IMR-90 (cell line): ENCODE measurements at regions not wholly inside any gene's neighbourhood (a gene's known extent, or its start where the extent isn't known, plus 50 kb on each side); places are given as distances from the start of the nearest gene placed in this dataset.

ENCODE experiments used
- ATAC-seq: fragments of 200-7000 bp; cut with Tn5 transposase; 2 replicates; pipeline ENCODE4 v1.9.1; 2020; ENCODE audit warnings: low read depth, mild to moderate bottlenecking, moderate library complexity
- BruUV-seq: library from RNA; stranded (reverse); fragments of 400-500 nt; replicated peaks from 2 replicates; lab custom pipeline; 2021; lab: Mats Ljungman, UMichigan
- CTCF ChIA-PET: fragments of 300-600 bp; formaldehyde crosslinking; extraction: SDS; loops from one replicate; lab custom pipeline; 2021; ENCODE audit warnings: antibody characterized with exemption; lab: Yijun Ruan, JAX
- POLR2A ChIA-PET: fragments of 300-600 bp; sonication (Branson Sonifier 250); formaldehyde crosslinking; loops from one replicate; lab custom pipeline; 2022; ENCODE audit warnings: antibody characterized with exemption; ENCODE audit not compliant: unreplicated experiment; lab: Charles Lee
- DNase-seq: peaks from one replicate; pipeline ENCODE4 v3.0.0; 2013
- H2AFZ ChIP-seq: replicated peaks from 2 replicates; pipeline ENCODE3; 2013; ENCODE audit warnings: low read length, mild to moderate bottlenecking; ENCODE audit not compliant: poor library complexity
- H2AK5ac ChIP-seq: 2 replicates; pipeline ENCODE4 v1.6.1; 2013; ENCODE audit warnings: low read depth, low read length, inconsistent platforms
- H2AK9ac ChIP-seq: replicated peaks from 2 replicates; pipeline ENCODE3; 2013; ENCODE audit warnings: mild to moderate bottlenecking, low read depth, low read length, moderate library complexity; ENCODE audit not compliant: poor library complexity
- H2BK120ac ChIP-seq: 2 replicates; pipeline ENCODE4 v1.6.1; 2013; ENCODE audit warnings: low read depth, low read length, inconsistent platforms
- H2BK15ac ChIP-seq: 3 replicates; pipeline ENCODE4 v1.6.1; 2013; ENCODE audit warnings: low read depth, low read length, inconsistent platforms
- H2BK20ac ChIP-seq: 2 replicates; pipeline ENCODE4 v1.6.1; 2013; ENCODE audit warnings: low read depth, mild to moderate bottlenecking, inconsistent platforms, low read length, moderate library complexity
- H2BK5ac ChIP-seq: 2 replicates; pipeline ENCODE4 v1.6.1; 2013; ENCODE audit warnings: mild to moderate bottlenecking, low read depth, low read length, inconsistent platforms; ENCODE audit not compliant: poor library complexity, severe bottlenecking
- H3K14ac ChIP-seq: replicated peaks from 2 replicates; pipeline ENCODE4 v1.6.1; 2013; ENCODE audit warnings: low read depth, low read length, inconsistent platforms
- H3K18ac ChIP-seq: 2 replicates; pipeline ENCODE4 v1.6.1; 2013; ENCODE audit warnings: low read depth, low read length, control low read depth
- H3K23ac ChIP-seq: 2 replicates; pipeline ENCODE4 v1.6.1; 2013; ENCODE audit warnings: low read depth, low read length, inconsistent platforms
- H3K27ac ChIP-seq: 2 replicates; pipeline ENCODE4 v1.5.1; 2013; ENCODE audit warnings: mild to moderate bottlenecking, control low read depth, low read length; ENCODE audit not compliant: insufficient read depth
- H3K27me3 ChIP-seq: 2 replicates; pipeline ENCODE4 v1.6.1; 2013; ENCODE audit warnings: low read length; ENCODE audit not compliant: control insufficient read depth, insufficient read depth
- H3K36me3 ChIP-seq: 2 replicates; pipeline ENCODE4 v1.6.1; 2013; ENCODE audit warnings: low read length, mixed read lengths; ENCODE audit not compliant: control insufficient read depth, insufficient read depth
- H3K4ac ChIP-seq: 2 replicates; pipeline ENCODE4 v1.6.1; 2013; ENCODE audit warnings: low read depth, low read length, inconsistent platforms
- H3K4me1 ChIP-seq: 2 replicates; pipeline ENCODE4 v1.6.1; 2013; ENCODE audit warnings: low read length, mixed read lengths; ENCODE audit not compliant: control insufficient read depth, insufficient read depth
- H3K4me2 ChIP-seq: 2 replicates; pipeline ENCODE4 v1.6.1; 2013; ENCODE audit warnings: low read depth, mild to moderate bottlenecking, control low read depth, low read length, moderate library complexity
- H3K4me3 ChIP-seq: 2 replicates; pipeline ENCODE4 v1.5.1; 2013; ENCODE audit warnings: low read depth, mild to moderate bottlenecking, control low read depth, low read length, moderate library complexity; ENCODE audit not compliant: insufficient read depth
- H3K56ac ChIP-seq: 2 replicates; pipeline ENCODE4 v1.6.1; 2013; ENCODE audit warnings: low read length, inconsistent platforms; ENCODE audit not compliant: insufficient read depth; ENCODE audit errors: extremely low read depth
- H3K79me1 ChIP-seq, 2 experiments: 2 replicates each; pipeline ENCODE4 v1.6.1; 2013; ENCODE audit warnings: low read length in 2 of 2, inconsistent platforms in 1 of 2, low read depth in 1 of 2
- H3K9ac ChIP-seq: 2 replicates; pipeline ENCODE4 v1.6.1; 2013; ENCODE audit warnings: low read depth, low read length, control low read depth
- H3K9me1 ChIP-seq: 2 replicates; pipeline ENCODE4 v1.6.1; 2013; ENCODE audit warnings: low read length, inconsistent platforms; ENCODE audit not compliant: insufficient read depth
- H3K9me3 ChIP-seq: 2 replicates; pipeline ENCODE4 v1.6.1; 2013; ENCODE audit warnings: low read length; ENCODE audit not compliant: control insufficient read depth, insufficient read depth
- H4K20me1 ChIP-seq: 2 replicates; pipeline ENCODE4 v1.6.1; 2013; ENCODE audit warnings: low read length, inconsistent platforms; ENCODE audit not compliant: insufficient read depth
- H4K5ac ChIP-seq: 2 replicates; pipeline ENCODE4 v1.6.1; 2013; ENCODE audit warnings: mild to moderate bottlenecking, low read depth, low read length, control low read depth
- H4K8ac ChIP-seq, 2 experiments: 2 replicates each; pipeline ENCODE4 v1.6.1; 2013; ENCODE audit warnings: low read depth in 2 of 2, low read length in 2 of 2, control low read depth in 1 of 2, inconsistent platforms in 1 of 2
- H4K91ac ChIP-seq: 2 replicates; pipeline ENCODE4 v1.6.1; 2013; ENCODE audit warnings: low read depth, low read length, inconsistent platforms; ENCODE audit not compliant: insufficient read depth
- BHLHE40 ChIP-seq: fragments of 150-350 bp; IDR thresholded peaks from 2 replicates; pipeline ENCODE4 v1.6.1; 2016; ENCODE audit warnings: mild to moderate bottlenecking, low read depth, low read length
- CEBPB ChIP-seq: IDR thresholded peaks from 2 replicates; pipeline ENCODE4 v1.6.1; 2012; ENCODE audit warnings: low read depth, low read length, improper control_type of control experiment
- CHD1 ChIP-seq: IDR thresholded peaks from 2 replicates; pipeline ENCODE4 v1.6.1; 2012; ENCODE audit warnings: low read depth, low read length, improper control_type of control experiment
- CTCF ChIP-seq: conservative IDR thresholded peaks from 2 replicates; pipeline ENCODE4 v1.5.1; 2012; ENCODE audit warnings: mild to moderate bottlenecking, low read depth, low read length, improper control_type of control experiment
- FOS ChIP-seq: fragments of 150-350 bp; IDR thresholded peaks from 2 replicates; pipeline ENCODE4 v1.6.1; 2016; ENCODE audit warnings: low read depth, low read length
- MAZ ChIP-seq: IDR thresholded peaks from 2 replicates; pipeline ENCODE4 v1.6.1; 2012; ENCODE audit warnings: low read depth, mild to moderate bottlenecking, low read length, improper control_type of control experiment, moderate library complexity, borderline replicate concordance
- MXI1 ChIP-seq: IDR thresholded peaks from 2 replicates; pipeline ENCODE4 v1.6.1; 2012; ENCODE audit warnings: low read depth, mild to moderate bottlenecking, low read length, moderate library complexity, borderline replicate concordance
- NFE2L2 ChIP-seq: fragments of 150-350 bp; IDR thresholded peaks from 2 replicates; pipeline ENCODE4 v1.6.1; 2016; ENCODE audit warnings: low read depth, mild to moderate bottlenecking, low read length
- POLR2A ChIP-seq: IDR thresholded peaks from 2 replicates; pipeline ENCODE4 v1.6.1; 2012; ENCODE audit warnings: mild to moderate bottlenecking, low read depth, low read length
- RAD21 ChIP-seq: IDR thresholded peaks from 2 replicates; pipeline ENCODE4 v1.6.1; 2012; ENCODE audit warnings: low read length, improper control_type of control experiment
- RCOR1 ChIP-seq: IDR thresholded peaks from 2 replicates; pipeline ENCODE4 v1.6.1; 2012; ENCODE audit warnings: mild to moderate bottlenecking, low read length, improper control_type of control experiment; ENCODE audit not compliant: insufficient replicate concordance
- RFX5 ChIP-seq: IDR thresholded peaks from 2 replicates; pipeline ENCODE4 v1.8.0; 2012; ENCODE audit warnings: low read depth, mild to moderate bottlenecking, low read length, moderate library complexity
- SMC3 ChIP-seq: fragments of 150-350 bp; IDR thresholded peaks from 2 replicates; pipeline ENCODE4 v1.6.1; 2016; ENCODE audit warnings: low read depth, mild to moderate bottlenecking, antibody characterized with exemption, low read length, moderate library complexity
- WGBS, 2 experiments: methylation state at CpG; one replicate each; pipeline versions ENCODE4 v1.1.5 to v1.1.7; 2013; ENCODE audit warnings: missing lambda C conversion rate in 2 of 2; ENCODE audit not compliant: insufficient read length in 1 of 2; ENCODE audit errors: extremely low coverage in 2 of 2; 5-methylcytosine and 5-hydroxymethylcytosine counted together
- dilution Hi-C: fragments of 300-500 bp; cut with HindIII; formaldehyde crosslinking; loops from one replicate; pipeline ENCODE4 v1.14.3; 2018; ENCODE audit warnings: low sequenced_read_pairs; ENCODE audit not compliant: unreplicated experiment
- in situ Hi-C: fragments of 300-500 bp; cut with MboI; formaldehyde crosslinking; loops from 3 replicates; pipeline ENCODE4 v1.14.3; 2019; ENCODE audit warnings: low sequenced_read_pairs, inconsistent platforms, mixed read lengths
- intact Hi-C: fragments of 100-400 bp; cut with micrococcal nuclease; formaldehyde crosslinking; loops from 2 replicates; pipeline ENCODE4 v1.10.0; 2022
- TF ChIP-seq, protein P1 (sequence below): fragments of 150-350 bp; IDR thresholded peaks from 2 replicates; pipeline ENCODE4 v1.6.1; 2016; ENCODE audit warnings: low read depth, mild to moderate bottlenecking, low read length, moderate library complexity, borderline replicate concordance
- TF ChIP-seq, protein P2 (sequence below): fragments of 150-350 bp; IDR thresholded peaks from 2 replicates; pipeline ENCODE4 v1.6.1; 2017; ENCODE audit warnings: mild to moderate bottlenecking, antibody characterized with exemption, low read length, low read depth

DNA sequence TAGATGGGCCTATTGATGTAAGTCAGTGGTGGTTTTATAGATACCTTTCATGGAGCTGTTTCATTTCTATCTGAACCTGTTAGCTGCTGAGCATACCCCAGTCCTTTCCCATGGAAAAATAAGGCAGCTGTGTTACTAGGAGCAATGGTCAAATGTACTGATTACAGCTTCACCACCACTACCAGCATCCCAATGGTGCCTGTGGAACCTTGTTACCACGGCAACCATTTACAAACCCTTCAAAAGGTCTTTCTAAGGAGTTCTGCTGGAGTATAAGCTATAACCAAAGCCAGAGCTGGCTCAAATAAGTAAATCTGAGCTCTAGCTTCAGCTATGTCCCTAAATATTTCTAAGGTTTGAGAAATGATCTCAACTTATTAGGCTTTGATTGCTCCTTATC is 133.4 kb upstream of the ACP3 start:
- no peak overlapping the region for H4K5ac ChIP-seq
- no CpG with 5 or more reads among the region's 1 CpG for WGBS, 2 experiments
- no peak overlapping the region for H2AK5ac ChIP-seq
- no peaks in the 10 kb centered on the region for H3K79me1 ChIP-seq
- H3K9me3 ChIP-seq = no peaks in the 10 kb centered on the region
- no peak overlapping the region for H2AFZ ChIP-seq
- no peak overlapping the region for H3K4me3 ChIP-seq
- dilution Hi-C loops = no loop called here
- no peak overlapping the region for H3K14ac ChIP-seq
- TF ChIP-seq POLR2A (no peak), CHD1 (no peak), BHLHE40 (no peak), MXI1 (no peak), CEBPB (no peak), RFX5 (no peak), MAZ (no peak), FOS (no peak), CTCF (no peak), RCOR1 (no peak), NFE2L2 (no peak), SMC3 (no peak), RAD21 (no peak)
- TF ChIP-seq, protein P1, sequence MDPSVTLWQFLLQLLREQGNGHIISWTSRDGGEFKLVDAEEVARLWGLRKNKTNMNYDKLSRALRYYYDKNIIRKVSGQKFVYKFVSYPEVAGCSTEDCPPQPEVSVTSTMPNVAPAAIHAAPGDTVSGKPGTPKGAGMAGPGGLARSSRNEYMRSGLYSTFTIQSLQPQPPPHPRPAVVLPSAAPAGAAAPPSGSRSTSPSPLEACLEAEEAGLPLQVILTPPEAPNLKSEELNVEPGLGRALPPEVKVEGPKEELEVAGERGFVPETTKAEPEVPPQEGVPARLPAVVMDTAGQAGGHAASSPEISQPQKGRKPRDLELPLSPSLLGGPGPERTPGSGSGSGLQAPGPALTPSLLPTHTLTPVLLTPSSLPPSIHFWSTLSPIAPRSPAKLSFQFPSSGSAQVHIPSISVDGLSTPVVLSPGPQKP = no peak
- TF ChIP-seq, protein P2, sequence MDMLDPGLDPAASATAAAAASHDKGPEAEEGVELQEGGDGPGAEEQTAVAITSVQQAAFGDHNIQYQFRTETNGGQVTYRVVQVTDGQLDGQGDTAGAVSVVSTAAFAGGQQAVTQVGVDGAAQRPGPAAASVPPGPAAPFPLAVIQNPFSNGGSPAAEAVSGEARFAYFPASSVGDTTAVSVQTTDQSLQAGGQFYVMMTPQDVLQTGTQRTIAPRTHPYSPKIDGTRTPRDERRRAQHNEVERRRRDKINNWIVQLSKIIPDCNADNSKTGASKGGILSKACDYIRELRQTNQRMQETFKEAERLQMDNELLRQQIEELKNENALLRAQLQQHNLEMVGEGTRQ = no peak
- H3K27ac ChIP-seq = no peak overlapping the region
- no peak overlapping the region for H4K91ac ChIP-seq
- CTCF ChIA-PET = interaction anchor here (1.3 to 2.8 kb wide), 3 partner anchors 145 to 389 kb away, joined by 3 to 22 read pairs (median 8); partner anchors contain the start of gene CPNE4
- no peak overlapping the region for H2BK120ac ChIP-seq
- POLR2A ChIA-PET = no interaction called here
- no peak overlapping the region for H2BK15ac ChIP-seq
- H3K23ac ChIP-seq = no peak overlapping the region
- H3K36me3 ChIP-seq = no peaks in the 10 kb centered on the region
- DNase-seq = no peak
- no TSS peak for BruUV-seq
- no peak overlapping the region for H4K8ac ChIP-seq
- intact Hi-C loops = no loop called here
- H3K4me1 ChIP-seq = no peaks in the 10 kb centered on the region
- no peak overlapping the region for H3K4me2 ChIP-seq
- no peak overlapping the region for H2BK20ac ChIP-seq
- H3K18ac ChIP-seq = no peak overlapping the region
- in situ Hi-C loops = loop anchor here (25.0 kb wide), 1 partner anchor 397 kb away; no protein-coding TSS in a partner anchor
- no peak for ATAC-seq
- H3K9me1 ChIP-seq = no peaks in the 10 kb centered on the region
- H2BK5ac ChIP-seq = no peak overlapping the region
- no peaks in the 10 kb centered on the region for H4K20me1 ChIP-seq
- no peak overlapping the region for H3K9ac ChIP-seq
- no peak overlapping the region for H2AK9ac ChIP-seq
- peaks cover 4% of the 10 kb centered on the region for H3K27me3 ChIP-seq
- H3K4ac ChIP-seq = no peak overlapping the region
- H3K56ac ChIP-seq = no peak overlapping the region
